ENCODE measurements at regions not wholly inside any gene's neighbourhood (a gene's known extent, or its start where the extent isn't known, plus 50 kb on each side); places are given as distances from the start of the nearest gene placed in this dataset.

GRCh38 chr4:120466429-120466828, 399.8 kb upstream of the MAD2L1 start:
- H3K27me3 ChIP-seq (ENCODE audit: control insufficient read depth, insufficient read depth, low read length): no peaks in the 10 kb centered on the region
- no peak overlapping the region for H3K4me3 ChIP-seq (ENCODE audit: low read depth, low read length)
- no peak for TF ChIP-seq CTCF (IDR thresholded peaks at IDR 0.05; ENCODE audit: insufficient read depth, low read length, severe bottlenecking)
- FAIRE-seq (no peak), DNase-seq (ENCODE audit: low read depth) (no peak)
- no peaks in the 10 kb centered on the region for H3K36me3 ChIP-seq (ENCODE audit: control insufficient read depth, insufficient read depth, low read length)

DNA sequence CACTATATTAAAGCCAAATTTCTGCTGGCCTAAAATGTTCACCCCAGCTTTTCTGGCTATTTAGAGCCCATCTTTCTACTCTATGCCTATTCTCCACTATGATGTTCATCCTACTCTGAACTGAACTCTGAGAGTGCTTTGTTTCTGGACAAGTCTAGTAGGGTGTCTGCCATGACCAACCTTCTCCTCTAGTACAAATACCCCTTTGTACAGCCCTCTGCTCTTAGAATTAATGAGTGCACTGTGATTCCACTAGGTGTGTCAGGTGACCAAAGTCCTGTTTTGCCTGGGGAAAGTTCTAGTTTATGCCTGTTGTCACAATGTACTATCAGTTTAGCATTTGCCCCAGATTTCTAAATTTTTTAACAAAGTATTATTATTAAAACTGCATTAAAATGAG, 388.1 kb upstream of the MAD2L1 start:
- FAIRE-seq: no peak
- no peaks in the 10 kb centered on the region for H3K27me3 ChIP-seq (ENCODE audit: control insufficient read depth, insufficient read depth, low read length)
- H3K36me3 ChIP-seq (ENCODE audit: control insufficient read depth, insufficient read depth, low read length): no peaks in the 10 kb centered on the region
- no peak for TF ChIP-seq CTCF (IDR thresholded peaks at IDR 0.05; ENCODE audit: insufficient read depth, low read length, severe bottlenecking)
- DNase-seq (ENCODE audit: low read depth): no peak
- H3K4me3 ChIP-seq (ENCODE audit: low read depth, low read length): no peak overlapping the region

DNA sequence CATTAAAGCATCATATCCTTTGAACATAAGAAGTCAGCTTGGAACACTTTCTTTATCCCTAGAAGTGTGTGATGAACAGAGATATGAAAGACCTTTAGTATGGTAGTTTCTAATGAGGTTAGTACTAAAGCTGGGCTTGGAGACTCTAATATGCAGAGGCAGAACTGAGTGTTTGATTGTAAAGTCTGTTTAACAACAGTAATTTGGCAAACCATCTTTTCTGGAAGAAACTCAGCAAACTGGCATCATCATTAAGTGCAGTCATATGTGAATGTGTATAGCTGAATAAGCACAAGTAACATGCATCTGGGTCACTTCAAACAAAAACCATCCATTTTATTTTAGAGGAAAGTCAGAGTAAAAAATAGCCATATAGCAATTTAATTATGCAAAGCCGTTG, 385.9 kb upstream of the MAD2L1 start:
- H3K4me3 ChIP-seq (ENCODE audit: low read depth, low read length): no peak overlapping the region
- FAIRE-seq: no peak
- no peak for TF ChIP-seq CTCF (IDR thresholded peaks at IDR 0.05; ENCODE audit: insufficient read depth, low read length, severe bottlenecking)
- no peak for DNase-seq (ENCODE audit: low read depth)
- H3K27me3 ChIP-seq (ENCODE audit: control insufficient read depth, insufficient read depth, low read length): no peaks in the 10 kb centered on the region
- H3K36me3 ChIP-seq (ENCODE audit: control insufficient read depth, insufficient read depth, low read length): no peaks in the 10 kb centered on the region

- no peak for TF ChIP-seq CTCF (IDR thresholded peaks at IDR 0.05; ENCODE audit: insufficient read depth, low read length, severe bottlenecking)
- no peak overlapping the region for H3K4me3 ChIP-seq (ENCODE audit: low read depth, low read length)
- no peaks in the 10 kb centered on the region for H3K27me3 ChIP-seq (ENCODE audit: control insufficient read depth, insufficient read depth, low read length)
- FAIRE-seq (no peak), DNase-seq (ENCODE audit: low read depth) (no peak)
- H3K36me3 ChIP-seq (ENCODE audit: control insufficient read depth, insufficient read depth, low read length): no peaks in the 10 kb centered on the region
Measured at GRCh38 chr4:120452001-120452400, 385.4 kb upstream of the MAD2L1 start.

GRCh38 chr4:120447774-120448173, 381.1 kb upstream of the MAD2L1 start:
- Histone ChIP-seq H3K36me3 (ENCODE audit: control insufficient read depth, insufficient read depth, low read length) (no peaks in the 10 kb centered on the region), H3K4me3 (ENCODE audit: low read depth, low read length) (no peak overlapping the region), H3K27me3 (ENCODE audit: control insufficient read depth, insufficient read depth, low read length) (no peaks in the 10 kb centered on the region)
- FAIRE-seq (no peak), DNase-seq (ENCODE audit: low read depth) (no peak)
- TF ChIP-seq CTCF (IDR thresholded peaks at IDR 0.05; ENCODE audit: insufficient read depth, low read length, severe bottlenecking): no peak

DNA sequence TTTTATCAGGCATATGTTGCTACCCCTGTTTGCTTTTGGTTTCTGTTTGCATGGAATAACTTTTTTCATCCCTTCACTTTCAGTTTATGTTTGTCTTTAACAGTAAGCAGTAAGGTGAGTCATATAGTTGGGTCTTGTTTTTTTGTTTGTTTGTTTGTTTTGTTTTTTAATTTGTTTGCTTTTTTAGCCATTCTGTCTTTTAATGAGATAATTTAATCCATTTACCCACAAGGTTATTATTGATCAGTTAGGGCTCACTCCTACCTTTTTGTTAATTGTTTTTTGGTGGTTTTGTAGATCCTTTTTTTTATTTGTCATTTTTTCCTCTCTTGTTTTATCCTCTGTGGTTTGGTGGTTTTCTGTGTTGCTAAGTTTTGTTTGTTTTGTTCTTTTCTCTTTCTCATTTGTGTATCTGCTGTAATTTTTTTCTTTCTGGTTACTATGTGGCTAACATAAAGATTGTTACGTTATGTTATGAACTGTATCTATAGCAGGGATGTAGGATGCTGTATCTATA, 379.5 kb upstream of the MAD2L1 start:
- TF ChIP-seq CTCF (IDR thresholded peaks at IDR 0.05; ENCODE audit: insufficient read depth, low read length, severe bottlenecking): no peak
- no peak for FAIRE-seq
- no peak for DNase-seq (ENCODE audit: low read depth)
- no peaks in the 10 kb centered on the region for H3K36me3 ChIP-seq (ENCODE audit: control insufficient read depth, insufficient read depth, low read length)
- no peaks in the 10 kb centered on the region for H3K27me3 ChIP-seq (ENCODE audit: control insufficient read depth, insufficient read depth, low read length)
- no peak overlapping the region for H3K4me3 ChIP-seq (ENCODE audit: low read depth, low read length)
